Panc1 (cell line): ENCODE measurements at regions not wholly inside any gene's neighbourhood (a gene's known extent, or its start where the extent isn't known, plus 50 kb on each side); places are given as distances from the start of the nearest gene placed in this dataset.
"Not testable (repeated sequence)": the region's sequence is repeated elsewhere in the genome, so short reads cannot be mapped to it uniquely, and the experiment has no call there.

ENCODE experiments used
- ATAC-seq: fragments of 200-7000 bp; cut with Tn5 transposase; 2 replicates; pipeline ENCODE4 v1.9.1; 2020; ENCODE audit warnings: mild to moderate bottlenecking, moderate library complexity
- BruUV-seq: library from RNA; stranded (reverse); fragments of 400-500 nt; replicated peaks from 2 replicates; lab custom pipeline; 2021; lab: Mats Ljungman, UMichigan
- CTCF ChIA-PET: fragments of 300-600 bp; sonication (Branson Sonifier 250); formaldehyde crosslinking; loops from one replicate; lab custom pipeline; 2022; ENCODE audit warnings: antibody characterized with exemption; lab: Charles Lee
- POLR2A ChIA-PET: fragments of 300-600 bp; sonication (Branson Sonifier 250); formaldehyde crosslinking; loops from one replicate; lab custom pipeline; 2022; ENCODE audit warnings: antibody characterized with exemption; lab: Charles Lee
- DNase-seq: peaks from one replicate; pipeline ENCODE4 v3.0.0-alpha.2; 2010; ENCODE audit warnings: low read depth, low spot score
- H3K27ac ChIP-seq: 2 replicates; pipeline ENCODE4 v1.5.1; 2011; ENCODE audit warnings: mild to moderate bottlenecking, low read length, inconsistent platforms
- H3K27me3 ChIP-seq: fragments of 200-500 bp; sonication (Bioruptor generic); 2 replicates; pipeline ENCODE4 v1.6.0; 2014; ENCODE audit warnings: low read length, inconsistent platforms; ENCODE audit not compliant: control insufficient read depth, insufficient read depth
- H3K36me3 ChIP-seq: fragments of 200-500 bp; sonication (Bioruptor generic); 2 replicates; pipeline ENCODE4 v1.5.1; 2014; ENCODE audit warnings: inconsistent platforms, mild to moderate bottlenecking, low read length, moderate library complexity; ENCODE audit not compliant: control insufficient read depth, insufficient read depth
- H3K4me1 ChIP-seq: 2 replicates; pipeline ENCODE4 v1.5.1; 2011; ENCODE audit warnings: inconsistent platforms, mild to moderate bottlenecking, low read length, moderate library complexity; ENCODE audit not compliant: control insufficient read depth, insufficient read depth
- H3K4me3 ChIP-seq, 2 experiments: 2 replicates each; pipeline ENCODE4 v1.5.1; 2011 to 2012; ENCODE audit warnings: low read depth in 2 of 2, low read length in 2 of 2, mild to moderate bottlenecking in 2 of 2, inconsistent platforms in 1 of 2, moderate library complexity in 1 of 2
- H3K9me3 ChIP-seq: fragments of 200-500 bp; sonication (Bioruptor generic); 2 replicates; pipeline ENCODE4 v1.5.1; 2014; ENCODE audit warnings: low read depth, mild to moderate bottlenecking, inconsistent platforms, low read length, moderate library complexity; ENCODE audit not compliant: control insufficient read depth, insufficient read depth
- CTCF ChIP-seq: fragments of 450-650 bp; IDR thresholded peaks from 2 replicates; pipeline ENCODE4 v1.5.1; 2017; ENCODE audit warnings: mild to moderate bottlenecking
- POLR2AphosphoS5 ChIP-seq: IDR thresholded peaks from 2 replicates; pipeline ENCODE4 v1.6.1; 2012; ENCODE audit warnings: mild to moderate bottlenecking, low read depth, low read length, moderate library complexity
- REST ChIP-seq, 2 experiments: IDR thresholded peaks; 2 replicates each; pipeline ENCODE4 v1.6.1; 2011 to 2012; ENCODE audit warnings: low read depth in 2 of 2, control low read depth in 1 of 2, low read length in 1 of 2, mild to moderate bottlenecking in 1 of 2, moderate library complexity in 1 of 2; ENCODE audit not compliant: insufficient read depth in 1 of 2
- SIN3A ChIP-seq: IDR thresholded peaks from 2 replicates; pipeline ENCODE4 v1.6.1; 2012; ENCODE audit warnings: low read depth, mild to moderate bottlenecking, low read length, moderate library complexity, borderline replicate concordance; ENCODE audit not compliant: insufficient read depth
- TCF7L2 ChIP-seq: IDR thresholded peaks from 2 replicates; pipeline ENCODE4 v1.6.1; 2011; ENCODE audit warnings: mild to moderate bottlenecking, low read depth, low read length, inconsistent platforms
- in situ Hi-C: cut with HindIII; loops from 2 replicates; pipeline ENCODE4 v1.10.0; 2016; ENCODE audit warnings: low sequenced_read_pairs, low pct_unique_long_range_greater_than_20kb
- intact Hi-C: fragments of 100-400 bp; cut with micrococcal nuclease; formaldehyde crosslinking; loops from one replicate; pipeline ENCODE4 v1.10.0; 2022; ENCODE audit not compliant: unreplicated experiment

- DNase-seq, ATAC-seq, H3K36me3 ChIP-seq, in situ Hi-C loops, BruUV-seq, intact Hi-C loops, CTCF ChIA-PET, H3K27ac ChIP-seq, H3K9me3 ChIP-seq, H3K4me3 ChIP-seq, H3K4me1 ChIP-seq, POLR2A ChIA-PET, H3K27me3 ChIP-seq: not testable (repeated sequence)
Observed at GRCh38 chr9:134550081-134550480, 91.5 kb upstream of the COL5A1 start.

GRCh38 chr9:134550584-134550983 is 91.0 kb upstream of the COL5A1 start:
- Histone ChIP-seq H3K4me3 (no peak overlapping the region), H3K27ac (no peak overlapping the region), H3K27me3 (no peaks in the 10 kb centered on the region), H3K4me1 (no peaks in the 10 kb centered on the region; the same call in 1 of the 2 replicates), H3K9me3 (no peaks in the 10 kb centered on the region), H3K36me3 (no peaks in the 10 kb centered on the region)
- no TSS peak for BruUV-seq
- no peak for TF ChIP-seq SIN3A
- no peak for TF ChIP-seq REST (IDR thresholded peaks at IDR 0.05; ENCODE audit: insufficient read depth in 1 of 2, low read depth in 2 of 2, low read length in 1 of 2)
- no peak for TF ChIP-seq POLR2AphosphoS5
- no peak for TF ChIP-seq TCF7L2
- TF ChIP-seq CTCF, result no peak
- ChIA-PET CTCF (interaction anchor here (1.0 kb wide), 1 partner anchor 101 kb away, joined by 3 read pairs; no protein-coding TSS in a partner anchor), POLR2A (no interaction called here)
- ATAC-seq (no peak), DNase-seq (no peak)
- in situ Hi-C loops (no loop called here), intact Hi-C loops (no loop called here)

GRCh38 chr9:134551176-134551575 is 90.4 kb upstream of the COL5A1 start:
- TF ChIP-seq CTCF (no peak), REST (IDR thresholded peaks at IDR 0.05; ENCODE audit: insufficient read depth in 1 of 2, low read depth in 2 of 2, low read length in 1 of 2) (no peak), SIN3A (no peak), POLR2AphosphoS5 (no peak)

More at GRCh38 chr9:134551176-134551575, 90.4 kb upstream of the COL5A1 start:
- Histone ChIP-seq H3K36me3 (no peaks in the 10 kb centered on the region), H3K9me3 (no peaks in the 10 kb centered on the region), H3K4me3 (no peak overlapping the region), H3K27ac (no peak overlapping the region), H3K27me3 (no peaks in the 10 kb centered on the region), H3K4me1 (no peaks in the 10 kb centered on the region; the same call in 1 of the 2 replicates)
- no peak for ATAC-seq
- in situ Hi-C loops (no loop called here), intact Hi-C loops (no loop called here)
- DNase-seq, result no peak
- ChIA-PET POLR2A (no interaction called here), CTCF (interaction anchor here (1.0 kb wide), 1 partner anchor 102 kb away, joined by 3 read pairs; no protein-coding TSS in a partner anchor)
- BruUV-seq, result no TSS peak
